ENCODE measurements at regions not wholly inside any gene's neighbourhood (a gene's known extent, or its start where the extent isn't known, plus 50 kb on each side); places are given as distances from the start of the nearest gene placed in this dataset.

GRCh38 chr2:241943209-241943850, 73.8 kb downstream of the RTP5 start:
- TF ChIP-seq USF1 (IDR thresholded peaks at IDR 0.05): no peak
- no peak for TF ChIP-seq EP300 (IDR thresholded peaks at IDR 0.05; ENCODE audit: borderline replicate concordance)
- no peak for TF ChIP-seq RAD21 (IDR thresholded peaks at IDR 0.05; ENCODE audit: low read depth)
- no peak for TF ChIP-seq CEBPB (IDR thresholded peaks at IDR 0.05)
- TF ChIP-seq ZBTB7A (IDR thresholded peaks at IDR 0.05; ENCODE audit: low read depth): no peak
- TF ChIP-seq EGR1 (IDR thresholded peaks at IDR 0.05): no peak
- TF ChIP-seq, protein P1, sequence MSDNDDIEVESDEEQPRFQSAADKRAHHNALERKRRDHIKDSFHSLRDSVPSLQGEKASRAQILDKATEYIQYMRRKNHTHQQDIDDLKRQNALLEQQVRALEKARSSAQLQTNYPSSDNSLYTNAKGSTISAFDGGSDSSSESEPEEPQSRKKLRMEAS (IDR thresholded peaks at IDR 0.05): no peak
- TF ChIP-seq YY1 (IDR thresholded peaks at IDR 0.05; ENCODE audit: low read depth): no peak
- TF ChIP-seq FOXM1 (IDR thresholded peaks at IDR 0.05; ENCODE audit: borderline replicate concordance, low read depth): no peak
- no peak for TF ChIP-seq CREB1 (IDR thresholded peaks at IDR 0.05; ENCODE audit: low read depth)
- no peak for TF ChIP-seq TCF12 (IDR thresholded peaks at IDR 0.05; ENCODE audit: low read depth)
- TF ChIP-seq NFIC (IDR thresholded peaks at IDR 0.05): no peak
- TF ChIP-seq TAF1 (IDR thresholded peaks at IDR 0.05; ENCODE audit: low read depth): no peak
- no peak for TF ChIP-seq TEAD4 (IDR thresholded peaks at IDR 0.05)
- TF ChIP-seq, protein P2, sequence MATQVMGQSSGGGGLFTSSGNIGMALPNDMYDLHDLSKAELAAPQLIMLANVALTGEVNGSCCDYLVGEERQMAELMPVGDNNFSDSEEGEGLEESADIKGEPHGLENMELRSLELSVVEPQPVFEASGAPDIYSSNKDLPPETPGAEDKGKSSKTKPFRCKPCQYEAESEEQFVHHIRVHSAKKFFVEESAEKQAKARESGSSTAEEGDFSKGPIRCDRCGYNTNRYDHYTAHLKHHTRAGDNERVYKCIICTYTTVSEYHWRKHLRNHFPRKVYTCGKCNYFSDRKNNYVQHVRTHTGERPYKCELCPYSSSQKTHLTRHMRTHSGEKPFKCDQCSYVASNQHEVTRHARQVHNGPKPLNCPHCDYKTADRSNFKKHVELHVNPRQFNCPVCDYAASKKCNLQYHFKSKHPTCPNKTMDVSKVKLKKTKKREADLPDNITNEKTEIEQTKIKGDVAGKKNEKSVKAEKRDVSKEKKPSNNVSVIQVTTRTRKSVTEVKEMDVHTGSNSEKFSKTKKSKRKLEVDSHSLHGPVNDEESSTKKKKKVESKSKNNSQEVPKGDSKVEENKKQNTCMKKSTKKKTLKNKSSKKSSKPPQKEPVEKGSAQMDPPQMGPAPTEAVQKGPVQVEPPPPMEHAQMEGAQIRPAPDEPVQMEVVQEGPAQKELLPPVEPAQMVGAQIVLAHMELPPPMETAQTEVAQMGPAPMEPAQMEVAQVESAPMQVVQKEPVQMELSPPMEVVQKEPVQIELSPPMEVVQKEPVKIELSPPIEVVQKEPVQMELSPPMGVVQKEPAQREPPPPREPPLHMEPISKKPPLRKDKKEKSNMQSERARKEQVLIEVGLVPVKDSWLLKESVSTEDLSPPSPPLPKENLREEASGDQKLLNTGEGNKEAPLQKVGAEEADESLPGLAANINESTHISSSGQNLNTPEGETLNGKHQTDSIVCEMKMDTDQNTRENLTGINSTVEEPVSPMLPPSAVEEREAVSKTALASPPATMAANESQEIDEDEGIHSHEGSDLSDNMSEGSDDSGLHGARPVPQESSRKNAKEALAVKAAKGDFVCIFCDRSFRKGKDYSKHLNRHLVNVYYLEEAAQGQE (IDR thresholded peaks at IDR 0.05; ENCODE audit: low read depth): no peak

- no peak for TF ChIP-seq USF1 (IDR thresholded peaks at IDR 0.05)
- no peak for TF ChIP-seq EGR1 (IDR thresholded peaks at IDR 0.05)
- no peak for TF ChIP-seq TAF1 (IDR thresholded peaks at IDR 0.05; ENCODE audit: low read depth)
- TF ChIP-seq, protein P2 (IDR thresholded peaks at IDR 0.05; ENCODE audit: low read depth): no peak
- no peak for TF ChIP-seq CREB1 (IDR thresholded peaks at IDR 0.05; ENCODE audit: low read depth)
Observed at GRCh38 chr2:241943961-241944575, 74.5 kb downstream of the RTP5 start.

DNA sequence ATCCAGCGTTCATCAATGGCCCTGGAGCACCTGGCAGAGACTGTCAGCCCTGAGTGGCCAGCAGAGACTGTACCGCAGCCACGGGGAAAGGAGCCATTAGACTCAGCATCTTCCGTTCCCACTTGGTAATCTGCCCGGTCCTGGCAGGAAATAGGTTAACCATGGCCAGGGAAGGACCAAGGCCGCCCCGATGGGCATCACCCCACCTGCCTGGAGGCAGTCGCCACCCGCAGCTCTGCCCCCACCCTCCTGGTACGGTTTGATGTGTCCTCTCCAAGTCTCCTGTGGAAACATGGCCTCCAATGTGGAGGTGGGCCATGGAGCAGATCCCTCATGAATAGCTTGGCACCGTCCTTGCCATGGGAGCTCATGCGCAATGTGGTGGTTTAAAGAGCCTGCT, 75.3 kb downstream of the RTP5 start:
- TF ChIP-seq, protein P1 (IDR thresholded peaks at IDR 0.05): no peak
- TF ChIP-seq FOXM1 (IDR thresholded peaks at IDR 0.05; ENCODE audit: borderline replicate concordance, low read depth): no peak
- TF ChIP-seq CEBPB (IDR thresholded peaks at IDR 0.05): no peak
- TF ChIP-seq ZBTB7A (IDR thresholded peaks at IDR 0.05; ENCODE audit: low read depth): no peak
- no peak for TF ChIP-seq YY1 (IDR thresholded peaks at IDR 0.05; ENCODE audit: low read depth)
- TF ChIP-seq EGR1 (IDR thresholded peaks at IDR 0.05): no peak
- TF ChIP-seq RAD21 (IDR thresholded peaks at IDR 0.05; ENCODE audit: low read depth): no peak
- TF ChIP-seq TAF1 (IDR thresholded peaks at IDR 0.05; ENCODE audit: low read depth): no peak
- TF ChIP-seq NFIC (IDR thresholded peaks at IDR 0.05): no peak
- no peak for TF ChIP-seq USF1 (IDR thresholded peaks at IDR 0.05)
- TF ChIP-seq, protein P2 (IDR thresholded peaks at IDR 0.05; ENCODE audit: low read depth): no peak
- TF ChIP-seq TCF12 (IDR thresholded peaks at IDR 0.05; ENCODE audit: low read depth): no peak
- no peak for TF ChIP-seq CREB1 (IDR thresholded peaks at IDR 0.05; ENCODE audit: low read depth)
- TF ChIP-seq EP300 (IDR thresholded peaks at IDR 0.05; ENCODE audit: borderline replicate concordance): no peak

- no peak for TF ChIP-seq CREB1 (IDR thresholded peaks at IDR 0.05; ENCODE audit: low read depth)
- TF ChIP-seq, protein P2 (IDR thresholded peaks at IDR 0.05; ENCODE audit: low read depth): no peak
- TF ChIP-seq USF1 (IDR thresholded peaks at IDR 0.05): no peak
- TF ChIP-seq TCF12 (IDR thresholded peaks at IDR 0.05; ENCODE audit: low read depth): no peak
- no peak for TF ChIP-seq TEAD4 (IDR thresholded peaks at IDR 0.05)
- no peak for TF ChIP-seq ZBTB7A (IDR thresholded peaks at IDR 0.05; ENCODE audit: low read depth)
- TF ChIP-seq TAF1 (IDR thresholded peaks at IDR 0.05; ENCODE audit: low read depth): no peak
- TF ChIP-seq NFIC (IDR thresholded peaks at IDR 0.05): no peak
- no peak for TF ChIP-seq YY1 (IDR thresholded peaks at IDR 0.05; ENCODE audit: low read depth)
- no peak for TF ChIP-seq EGR1 (IDR thresholded peaks at IDR 0.05)
- no peak for TF ChIP-seq EP300 (IDR thresholded peaks at IDR 0.05; ENCODE audit: borderline replicate concordance)
- TF ChIP-seq RAD21 (IDR thresholded peaks at IDR 0.05; ENCODE audit: low read depth): no peak
- TF ChIP-seq FOXM1 (IDR thresholded peaks at IDR 0.05; ENCODE audit: borderline replicate concordance, low read depth): no peak
- no peak for TF ChIP-seq CEBPB (IDR thresholded peaks at IDR 0.05)
- TF ChIP-seq, protein P1 (IDR thresholded peaks at IDR 0.05): no peak
Observed at GRCh38 chr2:241945311-241945710, 75.8 kb downstream of the RTP5 start.

Measured in Ishikawa (cell line).